ENCODE measurements at regions not wholly inside any gene's neighbourhood (a gene's known extent, or its start where the extent isn't known, plus 50 kb on each side); places are given as distances from the start of the nearest gene placed in this dataset.

GRCh38 chr5:117347280-117347679 lies 772.7 kb upstream of the SEMA6A start:
- TF ChIP-seq POLR2A (IDR thresholded peaks at IDR 0.05): no peak
- no peak for TF ChIP-seq CTCF (IDR thresholded peaks at IDR 0.05)

All from vagina (tissue), 2 donors.